SK-N-MC (cell line): ENCODE measurements at regions not wholly inside any gene's neighbourhood (a gene's known extent, or its start where the extent isn't known, plus 50 kb on each side); places are given as distances from the start of the nearest gene placed in this dataset.

Experiments
- DNase-seq: peaks from one replicate; pipeline ENCODE4 v3.0.0-alpha.2; 2011; ENCODE audit warnings: low read depth, low spot score
- H3K27ac ChIP-seq: fragments of 200-600 bp; sonication (generic); 2 replicates; pipeline ENCODE4 v1.5.1; 2016; ENCODE audit warnings: mixed run types
- H3K36me3 ChIP-seq: fragments of 200-600 bp; sonication (generic); 2 replicates; pipeline ENCODE4 v1.6.1; 2017; ENCODE audit warnings: antibody characterized with exemption, low read length, mixed read lengths; ENCODE audit not compliant: insufficient read depth
- H3K4me3 ChIP-seq: fragments of 200-600 bp; sonication (generic); 2 replicates; pipeline ENCODE4 v1.5.1; 2016
- H3K9ac ChIP-seq: fragments of 200-600 bp; sonication (generic); 2 replicates; pipeline ENCODE4 v1.8.0; 2017; ENCODE audit warnings: mixed run types, mixed read lengths; ENCODE audit not compliant: insufficient read length
- H3K9me3 ChIP-seq: fragments of 200-600 bp; sonication (generic); 2 replicates; pipeline ENCODE4 v1.6.1; 2017; ENCODE audit warnings: low read depth, mild to moderate bottlenecking, antibody characterized with exemption, low read length, moderate library complexity, mixed read lengths
- EZH2 ChIP-seq: fragments of 200-600 bp; sonication (generic); IDR thresholded peaks from one replicate; pipeline ENCODE4 v1.6.1; 2017; ENCODE audit warnings: antibody characterized with exemption
- FOXP2 ChIP-seq: optimal IDR thresholded peaks from 2 replicates; pipeline ENCODE3; 2011; ENCODE audit warnings: mild to moderate bottlenecking, moderate library complexity; ENCODE audit not compliant: insufficient read depth; ENCODE audit errors: extremely low read length, control extremely low read depth
- POLR2AphosphoS5 ChIP-seq: IDR thresholded peaks from 2 replicates; pipeline ENCODE4 v1.6.1; 2012; ENCODE audit warnings: mild to moderate bottlenecking, low read depth, low read length, borderline replicate concordance

GRCh38 chr4:149296503-149296902 is 519.1 kb downstream of the IQCM start:
- no peak for DNase-seq
- no peaks in the 10 kb centered on the region for H3K36me3 ChIP-seq
- no peak for TF ChIP-seq EZH2
- no peak for TF ChIP-seq FOXP2
- no peak for TF ChIP-seq POLR2AphosphoS5
- no peaks in the 10 kb centered on the region for H3K9me3 ChIP-seq
- no peak overlapping the region for H3K9ac ChIP-seq
- no peak overlapping the region for H3K27ac ChIP-seq
- no peak overlapping the region for H3K4me3 ChIP-seq

DNA sequence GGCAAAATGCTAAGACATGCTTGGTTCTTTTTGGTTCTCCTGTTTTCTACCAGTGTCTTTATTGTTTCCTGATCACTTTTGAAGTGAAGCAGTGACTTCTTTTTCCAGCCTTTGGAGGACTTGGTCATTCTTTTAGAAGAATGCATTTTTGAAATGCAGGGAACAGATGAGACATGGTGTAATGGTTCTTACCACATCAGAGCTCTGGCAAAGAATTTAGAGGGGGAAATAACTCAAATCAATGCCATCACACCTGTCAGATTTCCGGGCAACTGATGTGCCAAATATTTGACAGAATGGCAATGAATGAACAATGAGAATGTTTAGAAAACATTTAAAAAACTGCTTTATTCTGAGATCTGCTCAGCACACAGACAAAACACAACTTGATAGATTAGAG is 519.6 kb downstream of the IQCM start:
- no peak for TF ChIP-seq POLR2AphosphoS5
- no peak for TF ChIP-seq FOXP2
- TF ChIP-seq EZH2 = no peak
- no peak overlapping the region for H3K4me3 ChIP-seq
- H3K36me3 ChIP-seq = no peaks in the 10 kb centered on the region

GRCh38 chr4:149294601-149295000 is 521.0 kb downstream of the IQCM start:
- Histone ChIP-seq H3K27ac (no peak overlapping the region), H3K9me3 (no peaks in the 10 kb centered on the region), H3K9ac (no peak overlapping the region), H3K36me3 (no peaks in the 10 kb centered on the region), H3K4me3 (no peak overlapping the region)
- no peak for TF ChIP-seq POLR2AphosphoS5
- TF ChIP-seq EZH2 = no peak
- TF ChIP-seq FOXP2 = no peak
- no peak for DNase-seq

More for the DNA sequence above, 519.6 kb downstream of the IQCM start:
- Histone ChIP-seq H3K9ac (no peak overlapping the region), H3K27ac (no peak overlapping the region), H3K9me3 (no peaks in the 10 kb centered on the region)
- DNase-seq = no peak

GRCh38 chr4:149293046-149293649 is 522.5 kb downstream of the IQCM start:
- no peak overlapping the region for H3K4me3 ChIP-seq
- H3K36me3 ChIP-seq = no peaks in the 10 kb centered on the region
- H3K9ac ChIP-seq = no peak overlapping the region
- H3K27ac ChIP-seq = no peak overlapping the region
- H3K9me3 ChIP-seq = no peaks in the 10 kb centered on the region
- no peak for TF ChIP-seq EZH2
- TF ChIP-seq FOXP2 = no peak
- TF ChIP-seq POLR2AphosphoS5 = no peak
- no peak for DNase-seq

GRCh38 chr4:149292425-149293007 is 523.1 kb downstream of the IQCM start:
- DNase-seq = no peak
- H3K4me3 ChIP-seq = no peak overlapping the region
- no peaks in the 10 kb centered on the region for H3K9me3 ChIP-seq
- no peak for TF ChIP-seq POLR2AphosphoS5
- no peak for TF ChIP-seq EZH2
- TF ChIP-seq FOXP2 = no peak
- no peaks in the 10 kb centered on the region for H3K36me3 ChIP-seq
- H3K27ac ChIP-seq = no peak overlapping the region
- no peak overlapping the region for H3K9ac ChIP-seq

- H3K4me3 ChIP-seq = no peak overlapping the region
- no peak for TF ChIP-seq FOXP2
- no peak for TF ChIP-seq POLR2AphosphoS5
- no peak for TF ChIP-seq EZH2
- no peak overlapping the region for H3K27ac ChIP-seq
- H3K9ac ChIP-seq = no peak overlapping the region
- H3K9me3 ChIP-seq = no peaks in the 10 kb centered on the region
- no peak for DNase-seq
- H3K36me3 ChIP-seq = no peaks in the 10 kb centered on the region
Measured at GRCh38 chr4:149291463-149291862, 524.2 kb downstream of the IQCM start.

DNA sequence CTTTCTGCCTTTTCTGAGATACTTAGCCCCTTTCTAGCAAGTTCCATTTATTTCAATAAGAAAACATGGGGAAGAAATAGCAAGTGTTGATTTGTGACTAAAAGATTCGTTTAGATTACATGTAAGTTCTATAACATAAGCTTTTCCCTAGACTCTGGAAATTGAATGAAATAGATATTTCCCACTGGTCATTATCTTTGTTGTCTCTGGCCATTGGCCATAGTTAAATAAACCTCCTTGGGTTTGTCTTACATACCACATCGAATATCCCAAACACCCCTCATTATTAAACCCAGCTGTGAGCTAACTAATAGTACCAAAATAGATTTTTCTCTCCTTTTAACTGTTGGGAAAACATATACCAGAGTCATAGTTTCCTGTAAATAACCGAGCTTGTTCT is 534.8 kb downstream of the IQCM start:
- no peak for DNase-seq
- H3K9me3 ChIP-seq = no peaks in the 10 kb centered on the region
- no peak overlapping the region for H3K9ac ChIP-seq
- TF ChIP-seq EZH2 (no peak), FOXP2 (no peak), POLR2AphosphoS5 (no peak)
- H3K4me3 ChIP-seq = no peak overlapping the region
- H3K27ac ChIP-seq = no peak overlapping the region
- no peaks in the 10 kb centered on the region for H3K36me3 ChIP-seq

DNA sequence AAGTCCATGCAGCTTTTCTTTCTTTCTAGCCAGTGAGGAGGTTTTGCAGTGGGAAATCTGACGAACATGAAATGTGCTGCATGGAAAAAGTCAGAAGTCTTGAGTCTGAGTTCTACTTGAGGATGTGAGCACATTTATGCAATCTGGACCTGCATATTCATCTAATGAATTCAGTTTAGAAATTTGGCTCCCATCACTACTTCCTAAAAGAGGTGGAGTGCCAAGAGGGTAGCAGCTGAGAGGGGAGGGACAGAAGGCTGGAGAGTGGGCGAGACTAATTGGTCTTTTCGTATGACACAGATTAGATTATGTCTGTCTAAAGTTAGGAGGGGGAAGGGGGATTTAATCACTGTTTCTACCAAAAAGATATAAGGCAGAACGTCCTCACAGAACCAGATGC is 535.9 kb downstream of the IQCM start:
- Histone ChIP-seq H3K36me3 (no peaks in the 10 kb centered on the region), H3K27ac (no peak overlapping the region), H3K9ac (no peak overlapping the region), H3K9me3 (no peaks in the 10 kb centered on the region), H3K4me3 (no peak overlapping the region)
- TF ChIP-seq FOXP2 = no peak
- TF ChIP-seq EZH2 = no peak
- no peak for TF ChIP-seq POLR2AphosphoS5
- no peak for DNase-seq
